ENCODE measurements at regions not wholly inside any gene's neighbourhood (a gene's known extent, or its start where the extent isn't known, plus 50 kb on each side); places are given as distances from the start of the nearest gene placed in this dataset.

- TF ChIP-seq CTCF (IDR thresholded peaks at IDR 0.05; ENCODE audit: low read depth, low read length) (no peak), EZH2phosphoT487 (IDR thresholded peaks at IDR 0.05; ENCODE audit: low read depth) (no peak)
Measured at GRCh38 chr13:19062019-19062646, 119.5 kb downstream of the TUBA3C start.
